ENCODE measurements at regions not wholly inside any gene's neighbourhood (a gene's known extent, or its start where the extent isn't known, plus 50 kb on each side); places are given as distances from the start of the nearest gene placed in this dataset.
"Not testable (repeated sequence)": the region's sequence is repeated elsewhere in the genome, so short reads cannot be mapped to it uniquely, and the experiment has no call there.

DNA sequence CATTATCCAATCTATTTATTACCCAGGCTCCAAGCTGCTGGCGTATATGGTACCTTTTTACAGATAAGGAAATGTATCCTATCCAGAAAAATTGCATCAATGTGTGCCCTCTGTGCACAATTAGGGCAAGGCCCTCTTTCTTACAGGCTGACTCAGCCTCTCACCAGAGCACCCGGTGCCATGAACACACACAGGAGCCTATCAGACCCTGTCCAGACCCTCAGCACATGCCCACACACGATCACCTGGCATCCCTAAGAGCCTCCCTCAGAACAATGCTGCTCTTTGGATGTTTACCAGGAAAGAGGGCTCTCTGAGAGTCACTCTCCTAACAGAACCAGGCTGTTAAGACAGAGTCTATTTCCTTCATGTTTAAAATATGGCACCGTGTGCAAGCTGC lies 460.0 kb upstream of the TBL1XR1 start:
- DNase-seq = no peak
- Mint-ChIP-seq H3K27me3 (no peaks in the 10 kb centered on the region), H3K4me1 (peaks cover 1% of the 10 kb centered on the region), H3K27ac (no peak overlapping the region), H3K9me3 (ENCODE audit: insufficient read depth) (peaks cover 5% of the 10 kb centered on the region), H3K4me3 (no peak overlapping the region)
- Histone ChIP-seq H3K4me3 (ENCODE audit: control extremely low read depth in 1 of 5, extremely low read depth in 1 of 5, insufficient read depth in 1 of 5, low read depth in 2 of 5, low read length in 4 of 5) (no peak overlapping the region), H3K4me1 (ENCODE audit: control insufficient read depth in 2 of 2, insufficient read depth in 2 of 2, low read length in 2 of 2) (no peaks in the 10 kb centered on the region), H3K4me2 (replicated peaks; ENCODE audit: low read depth, low read length, poor library complexity, severe bottlenecking) (no peak overlapping the region), H3K36me3 (replicated peaks in 1 of 2; ENCODE audit: control extremely low read depth in 1 of 2, control insufficient read depth in 1 of 2, extremely low read depth in 1 of 2, insufficient read depth in 2 of 2, low read length in 1 of 2) (no peaks in the 10 kb centered on the region), H2AFZ (ENCODE audit: insufficient read depth, low read depth, low read length, poor library complexity, severe bottlenecking) (no peak overlapping the region), H3K27ac (ENCODE audit: low read length in 2 of 2) (no peak overlapping the region), H3K79me2 (ENCODE audit: control insufficient read depth, insufficient read depth, low read length) (no peaks in the 10 kb centered on the region), H4K20me1 (ENCODE audit: control insufficient read depth, insufficient read depth, low read length, poor library complexity, severe bottlenecking) (no peaks in the 10 kb centered on the region), H3K9ac (ENCODE audit: low read length) (no peak overlapping the region), H3K27me3 (replicated peaks in 1 of 4; ENCODE audit: control extremely low read depth in 1 of 4, control insufficient read depth in 3 of 4, insufficient read depth in 4 of 4, low read length in 3 of 4) (no peaks in the 10 kb centered on the region), H3K9me3 (ENCODE audit: control extremely low read depth in 1 of 3, control insufficient read depth in 2 of 3, insufficient read depth in 1 of 3, low read length in 2 of 3) (peaks cover 0 to 5% (median 0%) of the 10 kb centered on the region in 3 donors)
- WGBS (ENCODE audit: insufficient coverage) = 94% methylated on average over 2 of the region's 4 CpGs
- POLR2A ChIA-PET = no interaction called here
- no peak for ATAC-seq (ENCODE audit: low read depth)
- TF ChIP-seq EZH2 (IDR thresholded peaks at IDR 0.05; ENCODE audit: borderline replicate concordance, insufficient read depth, low read depth, low read length, poor library complexity, severe bottlenecking) = no peak
- TF ChIP-seq, protein P1, sequence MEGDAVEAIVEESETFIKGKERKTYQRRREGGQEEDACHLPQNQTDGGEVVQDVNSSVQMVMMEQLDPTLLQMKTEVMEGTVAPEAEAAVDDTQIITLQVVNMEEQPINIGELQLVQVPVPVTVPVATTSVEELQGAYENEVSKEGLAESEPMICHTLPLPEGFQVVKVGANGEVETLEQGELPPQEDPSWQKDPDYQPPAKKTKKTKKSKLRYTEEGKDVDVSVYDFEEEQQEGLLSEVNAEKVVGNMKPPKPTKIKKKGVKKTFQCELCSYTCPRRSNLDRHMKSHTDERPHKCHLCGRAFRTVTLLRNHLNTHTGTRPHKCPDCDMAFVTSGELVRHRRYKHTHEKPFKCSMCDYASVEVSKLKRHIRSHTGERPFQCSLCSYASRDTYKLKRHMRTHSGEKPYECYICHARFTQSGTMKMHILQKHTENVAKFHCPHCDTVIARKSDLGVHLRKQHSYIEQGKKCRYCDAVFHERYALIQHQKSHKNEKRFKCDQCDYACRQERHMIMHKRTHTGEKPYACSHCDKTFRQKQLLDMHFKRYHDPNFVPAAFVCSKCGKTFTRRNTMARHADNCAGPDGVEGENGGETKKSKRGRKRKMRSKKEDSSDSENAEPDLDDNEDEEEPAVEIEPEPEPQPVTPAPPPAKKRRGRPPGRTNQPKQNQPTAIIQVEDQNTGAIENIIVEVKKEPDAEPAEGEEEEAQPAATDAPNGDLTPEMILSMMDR (IDR thresholded peaks at IDR 0.05) = no peak
- CTCF ChIA-PET = no interaction called here
- intact Hi-C loops (cut with micrococcal nuclease) = no loop called here

DNA sequence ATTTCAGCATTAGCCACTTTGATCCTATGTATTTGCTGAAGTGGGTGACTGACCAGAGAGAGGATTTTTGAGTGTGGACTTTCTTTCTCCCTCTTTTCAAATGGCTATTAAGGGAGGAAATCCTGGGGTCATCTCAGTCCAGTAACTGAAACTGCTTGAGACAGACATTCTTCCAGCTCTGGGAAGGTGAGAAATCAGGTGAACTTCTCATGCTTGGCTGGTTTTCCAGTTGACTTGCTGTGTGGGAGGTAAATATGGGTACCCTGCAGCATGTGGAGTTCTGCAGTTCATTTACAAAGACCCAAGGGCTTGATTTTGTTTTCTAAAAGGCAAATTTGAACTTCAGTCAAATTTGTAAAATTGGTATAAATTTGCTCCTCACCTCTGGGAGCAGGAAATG lies 461.1 kb upstream of the TBL1XR1 start:
- H3K9me3 Mint-ChIP-seq (ENCODE audit: insufficient read depth) = peaks cover 5% of the 10 kb centered on the region
- no peak overlapping the region for H2AFZ ChIP-seq (ENCODE audit: insufficient read depth, low read depth, low read length, poor library complexity, severe bottlenecking)
- no peaks in the 10 kb centered on the region for H3K27me3 Mint-ChIP-seq
- no peak for ATAC-seq (ENCODE audit: low read depth)
- H3K4me1 Mint-ChIP-seq = peaks cover 1% of the 10 kb centered on the region
- H3K4me1 ChIP-seq (ENCODE audit: control insufficient read depth in 2 of 2, insufficient read depth in 2 of 2, low read length in 2 of 2) = no peaks in the 10 kb centered on the region
- H3K9me3 ChIP-seq (ENCODE audit: control extremely low read depth in 1 of 3, control insufficient read depth in 2 of 3, insufficient read depth in 1 of 3, low read length in 2 of 3) = peaks cover 0 to 5% (median 0%) of the 10 kb centered on the region in 3 donors
- no peak overlapping the region for H3K4me2 ChIP-seq (replicated peaks; ENCODE audit: low read depth, low read length, poor library complexity, severe bottlenecking)
- H3K4me3 Mint-ChIP-seq = no peak overlapping the region
- DNase-seq = no peak
- H3K27ac ChIP-seq (ENCODE audit: low read length in 2 of 2) = no peak overlapping the region
- intact Hi-C loops (cut with micrococcal nuclease) = no loop called here
- ChIA-PET POLR2A (no interaction called here), CTCF (no interaction called here)
- H3K27me3 ChIP-seq (replicated peaks in 1 of 4; ENCODE audit: control extremely low read depth in 1 of 4, control insufficient read depth in 3 of 4, insufficient read depth in 4 of 4, low read length in 3 of 4) = no peaks in the 10 kb centered on the region
- TF ChIP-seq EZH2 (IDR thresholded peaks at IDR 0.05; ENCODE audit: borderline replicate concordance, insufficient read depth, low read depth, low read length, poor library complexity, severe bottlenecking) = no peak
- TF ChIP-seq, protein P1 (IDR thresholded peaks at IDR 0.05) = no peak
- no peaks in the 10 kb centered on the region for H3K36me3 ChIP-seq (replicated peaks in 1 of 2; ENCODE audit: control extremely low read depth in 1 of 2, control insufficient read depth in 1 of 2, extremely low read depth in 1 of 2, insufficient read depth in 2 of 2, low read length in 1 of 2)
- H3K4me3 ChIP-seq (ENCODE audit: control extremely low read depth in 1 of 5, extremely low read depth in 1 of 5, insufficient read depth in 1 of 5, low read depth in 2 of 5, low read length in 4 of 5) = no peak overlapping the region
- no peaks in the 10 kb centered on the region for H4K20me1 ChIP-seq (ENCODE audit: control insufficient read depth, insufficient read depth, low read length, poor library complexity, severe bottlenecking)
- no peaks in the 10 kb centered on the region for H3K79me2 ChIP-seq (ENCODE audit: control insufficient read depth, insufficient read depth, low read length)
- no peak overlapping the region for H3K9ac ChIP-seq (ENCODE audit: low read length)
- H3K27ac Mint-ChIP-seq = no peak overlapping the region

DNA sequence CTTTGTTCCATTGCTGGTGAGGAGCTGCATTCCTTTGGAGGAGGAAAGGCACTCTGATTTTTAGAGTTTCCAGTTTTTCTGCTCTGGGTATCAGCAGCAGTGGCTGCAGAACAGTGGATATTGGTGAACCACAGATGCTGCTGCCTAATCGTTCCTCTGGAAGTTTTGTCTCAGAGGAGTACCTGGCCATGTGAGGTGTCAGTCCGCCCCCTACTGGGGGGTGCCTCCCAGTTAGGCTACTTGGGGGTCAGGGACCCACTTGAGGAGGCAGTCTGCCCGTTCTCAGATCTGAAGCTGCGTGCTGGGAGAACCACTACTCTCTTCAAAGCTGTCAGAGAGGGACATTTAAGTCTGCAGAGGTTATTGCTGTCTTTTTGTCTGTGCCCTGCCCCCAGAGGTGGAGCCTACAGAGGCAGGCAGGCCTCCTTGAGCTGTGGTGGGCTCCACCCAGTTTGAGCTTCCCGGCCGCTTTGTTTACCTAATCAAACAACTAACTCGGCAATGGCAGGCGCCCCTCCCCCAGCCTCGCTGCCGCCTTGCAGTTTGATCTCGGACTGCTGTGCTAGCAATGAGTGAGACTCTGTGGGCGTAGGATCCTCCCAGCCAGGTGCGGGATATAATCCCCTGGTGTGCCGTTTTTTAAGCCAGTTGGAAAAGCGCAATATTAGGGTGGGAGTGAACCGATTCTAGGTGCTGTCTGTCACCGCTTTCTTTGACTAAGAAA lies 467.3 kb upstream of the TBL1XR1 start:
- POLR2A ChIA-PET; ATAC-seq (ENCODE audit: low read depth); H3K4me2 ChIP-seq (replicated peaks; ENCODE audit: low read depth, low read length, poor library complexity, severe bottlenecking): not testable (repeated sequence)

More for the DNA sequence above, 467.3 kb upstream of the TBL1XR1 start:
- H3K9me3 ChIP-seq (ENCODE audit: control extremely low read depth in 1 of 3, control insufficient read depth in 2 of 3, insufficient read depth in 1 of 3, low read length in 2 of 3); H3K9me3 Mint-ChIP-seq (ENCODE audit: insufficient read depth); H3K36me3 ChIP-seq (replicated peaks in 1 of 2; ENCODE audit: control extremely low read depth in 1 of 2, control insufficient read depth in 1 of 2, extremely low read depth in 1 of 2, insufficient read depth in 2 of 2, low read length in 1 of 2); H3K27me3 ChIP-seq (replicated peaks in 1 of 4; ENCODE audit: control extremely low read depth in 1 of 4, control insufficient read depth in 3 of 4, insufficient read depth in 4 of 4, low read length in 3 of 4); H2AFZ ChIP-seq (ENCODE audit: insufficient read depth, low read depth, low read length, poor library complexity, severe bottlenecking); H3K79me2 ChIP-seq (ENCODE audit: control insufficient read depth, insufficient read depth, low read length); H3K4me1 Mint-ChIP-seq; H3K27ac ChIP-seq (ENCODE audit: low read length in 2 of 2); intact Hi-C loops (cut with micrococcal nuclease); H3K4me3 ChIP-seq (ENCODE audit: control extremely low read depth in 1 of 5, extremely low read depth in 1 of 5, insufficient read depth in 1 of 5, low read depth in 2 of 5, low read length in 4 of 5); H3K27me3 Mint-ChIP-seq; H3K4me1 ChIP-seq (ENCODE audit: control insufficient read depth in 2 of 2, insufficient read depth in 2 of 2, low read length in 2 of 2); H4K20me1 ChIP-seq (ENCODE audit: control insufficient read depth, insufficient read depth, low read length, poor library complexity, severe bottlenecking); H3K9ac ChIP-seq (ENCODE audit: low read length); H3K4me3 Mint-ChIP-seq; DNase-seq: not testable (repeated sequence)
- peak overlapping the region; percentile 26 for H3K27ac Mint-ChIP-seq
- 89% methylated on average over 9 of the region's 17 CpGs for WGBS (ENCODE audit: insufficient coverage)
- CTCF ChIA-PET = interaction anchor here (1.5 to 2.3 kb wide), 3 partner anchors 304 to 792 kb away, joined by 4 to 11 read pairs (median 8); no protein-coding TSS in a partner anchor
